Iris pigment epithelial cell (primary cell): ENCODE measurements at regions not wholly inside any gene's neighbourhood (a gene's known extent, or its start where the extent isn't known, plus 50 kb on each side); places are given as distances from the start of the nearest gene placed in this dataset.

ENCODE experiments used
- DNase-seq: peaks from one replicate; pipeline ENCODE4 v3.0.0-alpha.2; 2011; ENCODE audit warnings: low read depth

GRCh38 chr2:760001-760400 is 82.8 kb upstream of the TMEM18 start:
- DNase-seq: no peak

GRCh38 chr2:758073-758820 is 81.0 kb upstream of the TMEM18 start:
- DNase-seq: no peak

GRCh38 chr2:753123-753522 is 75.9 kb upstream of the TMEM18 start:
- DNase-seq: no peak

GRCh38 chr2:751474-751873 is 74.3 kb upstream of the TMEM18 start:
- DNase-seq: no peak

GRCh38 chr2:750628-751027 is 73.4 kb upstream of the TMEM18 start:
- no peak for DNase-seq

GRCh38 chr2:747762-748351 is 70.7 kb upstream of the TMEM18 start:
- DNase-seq: no peak

- DNase-seq: no peak
These were observed 69.5 kb upstream of the TMEM18 start for GRCh38 chr2:746697-747096.

GRCh38 chr2:744088-744487 is 66.9 kb upstream of the TMEM18 start:
- DNase-seq: no peak

- DNase-seq: no peak
These were observed 65.0 kb upstream of the TMEM18 start for GRCh38 chr2:742221-742620.

- DNase-seq: no peak
These were observed 63.9 kb upstream of the TMEM18 start for GRCh38 chr2:741195-741496.

- peak; percentile 78 for DNase-seq
These were observed 63.4 kb upstream of the TMEM18 start for GRCh38 chr2:740322-741194.

- peak; percentile 18 for DNase-seq
These were observed 62.7 kb upstream of the TMEM18 start for GRCh38 chr2:739864-740321.

GRCh38 chr2:736939-737338 is 59.7 kb upstream of the TMEM18 start:
- DNase-seq: no peak

GRCh38 chr2:735670-736218 is 58.5 kb upstream of the TMEM18 start:
- no peak for DNase-seq

GRCh38 chr2:734496-734895 is 57.3 kb upstream of the TMEM18 start:
- no peak for DNase-seq

- no peak for DNase-seq
These were observed 56.3 kb upstream of the TMEM18 start for GRCh38 chr2:733495-733894.

- no peak for DNase-seq
These were observed 55.8 kb upstream of the TMEM18 start for GRCh38 chr2:733001-733400.

- no peak for DNase-seq
These were observed 54.5 kb upstream of the TMEM18 start for GRCh38 chr2:731711-732110.

- DNase-seq: no peak
These were observed 52.2 kb upstream of the TMEM18 start for GRCh38 chr2:729376-729861.

- DNase-seq: no peak
These were observed 51.0 kb upstream of the TMEM18 start for GRCh38 chr2:728165-728564.

GRCh38 chr2:727071-727470 is 49.9 kb upstream of the TMEM18 start:
- no peak for DNase-seq
